MM.1S (cell line): ENCODE measurements at regions not wholly inside any gene's neighbourhood (a gene's known extent, or its start where the extent isn't known, plus 50 kb on each side); places are given as distances from the start of the nearest gene placed in this dataset.
"Not testable (repeated sequence)": the region's sequence is repeated elsewhere in the genome, so short reads cannot be mapped to it uniquely, and the experiment has no call there.

Experiments
- DNase-seq: peaks from one replicate; pipeline ENCODE4 v3.0.0-alpha.2; 2015
- H2AFZ ChIP-seq: fragments of 300-600 bp; sonication (generic); 2 replicates; pipeline ENCODE4 v1.6.0; 2016; ENCODE audit warnings: antibody characterized with exemption, low read length
- H3F3A ChIP-seq: fragments of 300-600 bp; sonication (generic); 2 replicates; pipeline ENCODE4 v1.6.1; 2016; ENCODE audit warnings: mild to moderate bottlenecking, antibody characterized with exemption, low read length, moderate library complexity, mixed read lengths; ENCODE audit not compliant: insufficient read depth
- H3K27ac ChIP-seq: fragments of 300-600 bp; sonication (generic); 2 replicates; pipeline ENCODE4 v1.5.1; 2016; ENCODE audit warnings: mild to moderate bottlenecking, low read length
- H3K27me3 ChIP-seq: fragments of 300-600 bp; sonication (generic); replicated peaks from 2 replicates; pipeline ENCODE4 v1.6.0; 2016; ENCODE audit warnings: low read length; ENCODE audit not compliant: insufficient read depth
- H3K36me3 ChIP-seq: fragments of 300-600 bp; sonication (generic); replicated peaks from 2 replicates; pipeline ENCODE4 v1.6.1; 2016; ENCODE audit warnings: mild to moderate bottlenecking, low read length, mixed read lengths; ENCODE audit not compliant: insufficient read depth
- H3K4me1 ChIP-seq: fragments of 300-600 bp; sonication (generic); 2 replicates; pipeline ENCODE4 v1.6.1; 2016; ENCODE audit warnings: low read length, mixed read lengths
- H3K4me2 ChIP-seq: fragments of 300-600 bp; sonication (generic); 2 replicates; pipeline ENCODE4 v1.6.0; 2016; ENCODE audit warnings: low read depth, low read length
- H3K4me3 ChIP-seq: fragments of 300-600 bp; sonication (generic); 2 replicates; pipeline ENCODE4 v1.5.1; 2016; ENCODE audit warnings: low read length, mixed read lengths
- H3K79me2 ChIP-seq: fragments of 300-600 bp; sonication (generic); 2 replicates; pipeline ENCODE4 v1.6.1; 2016; ENCODE audit warnings: mixed run types, low read length, mixed read lengths
- H3K9ac ChIP-seq: fragments of 300-600 bp; sonication (generic); 2 replicates; pipeline ENCODE4 v1.6.1; 2016; ENCODE audit warnings: low read length, mixed read lengths
- H3K9me2 ChIP-seq: fragments of 300-600 bp; sonication (generic); replicated peaks from 2 replicates; pipeline ENCODE4 v1.6.1; 2016; ENCODE audit warnings: mild to moderate bottlenecking, low read length, mixed read lengths; ENCODE audit not compliant: insufficient read depth
- H3K9me3 ChIP-seq: fragments of 300-600 bp; sonication (generic); replicated peaks from 2 replicates; pipeline ENCODE4 v1.6.1; 2016; ENCODE audit warnings: mild to moderate bottlenecking, low read length, mixed read lengths; ENCODE audit not compliant: insufficient read depth
- H4K20me1 ChIP-seq: fragments of 300-600 bp; sonication (generic); 2 replicates; pipeline ENCODE4 v1.6.1; 2016; ENCODE audit warnings: mild to moderate bottlenecking, low read length, moderate library complexity, mixed read lengths; ENCODE audit not compliant: insufficient read depth
- EZH2 ChIP-seq: fragments of 300-600 bp; sonication (generic); optimal IDR thresholded peaks from 2 replicates; pipeline ENCODE3; 2017; ENCODE audit warnings: low read depth, mild to moderate bottlenecking, antibody characterized with exemption, low read length, mixed read lengths
- EZH2phosphoT487 ChIP-seq: fragments of 300-600 bp; sonication (generic); IDR thresholded peaks from 2 replicates; pipeline ENCODE4 v1.6.1; 2018; ENCODE audit warnings: antibody characterized with exemption, low read length
- TF ChIP-seq, protein P1 (sequence below): fragments of 300-600 bp; sonication (generic); IDR thresholded peaks from 2 replicates; pipeline ENCODE4 v1.5.1; 2016; ENCODE audit warnings: antibody characterized with exemption, low read length, mixed read lengths

DNA sequence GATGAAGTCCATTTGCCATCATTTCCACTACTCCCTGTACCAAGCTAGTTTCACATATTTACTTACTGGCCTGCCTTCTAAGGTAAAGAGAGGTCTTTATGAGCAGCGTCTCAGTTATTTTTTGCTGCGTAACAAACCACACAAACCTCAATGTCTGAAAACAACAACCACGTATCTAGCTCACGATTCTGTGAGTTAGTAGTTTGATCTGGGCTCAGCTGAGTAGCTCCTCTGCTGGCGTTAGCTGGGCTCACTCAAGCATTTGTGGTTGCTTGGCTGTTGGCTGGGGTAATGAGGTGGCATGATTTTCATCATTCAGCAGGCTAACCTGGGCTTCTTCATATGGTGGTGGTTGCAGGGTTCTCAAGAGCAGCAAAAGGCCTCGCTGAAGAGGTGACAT, 225.4 kb downstream of the FOXD2 start:
- no peak overlapping the region for H3K9ac ChIP-seq
- H3K9me3 ChIP-seq, result no peaks in the 10 kb centered on the region
- no peaks in the 10 kb centered on the region for H3K79me2 ChIP-seq
- H3F3A ChIP-seq, result no peaks in the 10 kb centered on the region
- no peak for DNase-seq
- H3K27ac ChIP-seq, result no peak overlapping the region
- no peaks in the 10 kb centered on the region for H3K36me3 ChIP-seq
- no peak overlapping the region for H3K4me3 ChIP-seq
- no peak overlapping the region for H3K4me2 ChIP-seq
- no peak overlapping the region for H2AFZ ChIP-seq
- no peaks in the 10 kb centered on the region for H4K20me1 ChIP-seq
- no peak for TF ChIP-seq EZH2
- TF ChIP-seq, protein P1, sequence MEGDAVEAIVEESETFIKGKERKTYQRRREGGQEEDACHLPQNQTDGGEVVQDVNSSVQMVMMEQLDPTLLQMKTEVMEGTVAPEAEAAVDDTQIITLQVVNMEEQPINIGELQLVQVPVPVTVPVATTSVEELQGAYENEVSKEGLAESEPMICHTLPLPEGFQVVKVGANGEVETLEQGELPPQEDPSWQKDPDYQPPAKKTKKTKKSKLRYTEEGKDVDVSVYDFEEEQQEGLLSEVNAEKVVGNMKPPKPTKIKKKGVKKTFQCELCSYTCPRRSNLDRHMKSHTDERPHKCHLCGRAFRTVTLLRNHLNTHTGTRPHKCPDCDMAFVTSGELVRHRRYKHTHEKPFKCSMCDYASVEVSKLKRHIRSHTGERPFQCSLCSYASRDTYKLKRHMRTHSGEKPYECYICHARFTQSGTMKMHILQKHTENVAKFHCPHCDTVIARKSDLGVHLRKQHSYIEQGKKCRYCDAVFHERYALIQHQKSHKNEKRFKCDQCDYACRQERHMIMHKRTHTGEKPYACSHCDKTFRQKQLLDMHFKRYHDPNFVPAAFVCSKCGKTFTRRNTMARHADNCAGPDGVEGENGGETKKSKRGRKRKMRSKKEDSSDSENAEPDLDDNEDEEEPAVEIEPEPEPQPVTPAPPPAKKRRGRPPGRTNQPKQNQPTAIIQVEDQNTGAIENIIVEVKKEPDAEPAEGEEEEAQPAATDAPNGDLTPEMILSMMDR, result no peak
- no peak for TF ChIP-seq EZH2phosphoT487
- H3K9me2 ChIP-seq, result no peaks in the 10 kb centered on the region
- no peaks in the 10 kb centered on the region for H3K27me3 ChIP-seq
- no peaks in the 10 kb centered on the region for H3K4me1 ChIP-seq

DNA sequence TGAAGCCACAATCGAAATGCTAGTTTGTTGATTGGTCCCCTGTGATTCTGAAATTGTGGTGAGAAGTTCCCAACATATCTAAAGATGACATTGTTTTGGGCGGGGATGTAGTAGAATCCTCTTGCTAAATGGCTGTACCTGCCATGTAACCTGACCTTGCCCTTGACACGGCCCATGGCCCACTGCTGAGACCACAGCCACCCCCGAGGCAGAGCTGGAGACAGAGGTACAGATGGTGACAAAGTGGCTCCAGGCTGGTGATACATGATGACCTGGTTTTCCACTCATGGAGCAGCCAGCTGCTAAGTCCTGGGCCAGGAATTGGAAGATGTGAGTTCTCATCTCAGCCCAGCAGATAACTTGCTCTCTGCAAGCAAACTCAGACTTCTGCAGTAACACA, 226.5 kb downstream of the FOXD2 start:
- Histone ChIP-seq H3F3A (no peaks in the 10 kb centered on the region), H3K4me1 (no peaks in the 10 kb centered on the region), H3K4me3 (no peak overlapping the region), H3K36me3 (no peaks in the 10 kb centered on the region), H3K79me2 (no peaks in the 10 kb centered on the region), H3K9me3 (no peaks in the 10 kb centered on the region), H3K9ac (no peak overlapping the region), H3K27ac (no peak overlapping the region), H3K9me2 (no peaks in the 10 kb centered on the region), H3K27me3 (no peaks in the 10 kb centered on the region), H2AFZ (no peak overlapping the region), H4K20me1 (no peaks in the 10 kb centered on the region), H3K4me2 (no peak overlapping the region)
- DNase-seq, result no peak
- no peak for TF ChIP-seq EZH2
- TF ChIP-seq, protein P1, result no peak
- TF ChIP-seq EZH2phosphoT487, result no peak

DNA sequence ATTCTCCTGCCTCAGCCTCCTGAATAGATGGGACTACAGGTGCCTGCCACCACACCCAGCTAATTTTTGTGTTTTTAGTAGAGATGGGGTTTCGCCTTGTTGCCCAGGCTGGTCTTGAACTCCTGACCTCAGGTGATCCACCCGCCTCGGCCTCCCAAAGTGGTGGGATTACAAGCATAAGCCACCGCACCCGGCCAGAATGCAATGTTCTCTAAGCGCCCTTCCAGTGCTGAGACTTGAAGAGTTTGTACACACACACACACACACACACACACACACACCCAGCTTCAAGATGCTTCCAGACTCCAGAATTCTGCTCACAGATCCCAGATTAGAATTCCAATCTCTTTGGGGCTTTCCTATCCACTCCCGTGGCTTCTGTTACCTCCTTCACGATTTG, 227.1 kb downstream of the FOXD2 start:
- not testable (repeated sequence) for H3K27ac ChIP-seq, H4K20me1 ChIP-seq, H3F3A ChIP-seq, H3K36me3 ChIP-seq, H3K27me3 ChIP-seq, H3K4me1 ChIP-seq, DNase-seq, H3K4me3 ChIP-seq, H3K79me2 ChIP-seq, H2AFZ ChIP-seq, H3K9ac ChIP-seq, H3K4me2 ChIP-seq, H3K9me3 ChIP-seq, H3K9me2 ChIP-seq

GRCh38 chr1:47669081-47669585, 231.3 kb downstream of the FOXD2 start:
- DNase-seq, result no peak
- Histone ChIP-seq H3K4me3 (no peak overlapping the region), H2AFZ (no peak overlapping the region), H3K36me3 (no peaks in the 10 kb centered on the region), H3K79me2 (no peaks in the 10 kb centered on the region), H3K4me1 (no peaks in the 10 kb centered on the region), H3K9ac (no peak overlapping the region), H3K9me2 (no peaks in the 10 kb centered on the region), H3K4me2 (no peak overlapping the region), H4K20me1 (no peaks in the 10 kb centered on the region), H3K27me3 (no peaks in the 10 kb centered on the region), H3K9me3 (no peaks in the 10 kb centered on the region), H3K27ac (no peak overlapping the region), H3F3A (no peaks in the 10 kb centered on the region)
- no peak for TF ChIP-seq EZH2phosphoT487
- no peak for TF ChIP-seq EZH2
